Mesodermal cell (in vitro differentiated cells): ENCODE measurements at regions not wholly inside any gene's neighbourhood (a gene's known extent, or its start where the extent isn't known, plus 50 kb on each side); places are given as distances from the start of the nearest gene placed in this dataset.

Experiments used
- H3K27ac ChIP-seq: 2 replicates; pipeline ENCODE4 v1.7.0; 2013; ENCODE audit warnings: mild to moderate bottlenecking, low read depth, low read length, moderate library complexity; ENCODE audit not compliant: severe bottlenecking
- H3K36me3 ChIP-seq: 2 replicates; pipeline ENCODE4 v1.7.1; 2013; ENCODE audit warnings: mild to moderate bottlenecking, low read length, moderate library complexity; ENCODE audit not compliant: control insufficient read depth, insufficient read depth
- H3K4me1 ChIP-seq: one replicate; pipeline ENCODE4 v1.7.1; 2013; ENCODE audit warnings: mild to moderate bottlenecking, low read length; ENCODE audit not compliant: insufficient read depth, control insufficient read depth, poor library complexity, severe bottlenecking
- H3K4me3 ChIP-seq: 2 replicates; pipeline ENCODE4 v1.7.0; 2013; ENCODE audit warnings: low read length, control low read depth, mild to moderate bottlenecking; ENCODE audit not compliant: insufficient read depth, poor library complexity, severe bottlenecking; ENCODE audit errors: extremely low read depth
- H3K9me3 ChIP-seq: 2 replicates; pipeline ENCODE4 v1.7.1; 2013; ENCODE audit warnings: mild to moderate bottlenecking, low read length, moderate library complexity; ENCODE audit not compliant: control insufficient read depth
- WGBS, 2 experiments: methylation state at CpG; one replicate each; pipeline ENCODE4 v1.1.5; 2013; ENCODE audit warnings: missing lambda C conversion rate in 2 of 2; ENCODE audit not compliant: insufficient coverage in 2 of 2; 5-methylcytosine and 5-hydroxymethylcytosine counted together

- Histone ChIP-seq H3K4me3 (no peak overlapping the region), H3K36me3 (no peaks in the 10 kb centered on the region), H3K9me3 (no peaks in the 10 kb centered on the region), H3K27ac (no peak overlapping the region), H3K4me1 (no peaks in the 10 kb centered on the region)
- 89 to 96% methylated on average over 5 of the region's 5 CpGs for WGBS, 2 experiments
Measured at GRCh38 chr21:15278279-15278678, 213.5 kb upstream of the NRIP1 start.

GRCh38 chr21:15278851-15279250 is 214.1 kb upstream of the NRIP1 start:
- H3K4me1 ChIP-seq: no peaks in the 10 kb centered on the region
- no peaks in the 10 kb centered on the region for H3K36me3 ChIP-seq
- 100% methylated on average over 1 of the region's 4 CpGs; no CpG with 5 or more reads in 1 of the 2 experiments for WGBS, 2 experiments
- H3K27ac ChIP-seq: no peak overlapping the region
- no peaks in the 10 kb centered on the region for H3K9me3 ChIP-seq
- no peak overlapping the region for H3K4me3 ChIP-seq

GRCh38 chr21:15279482-15279881 is 214.7 kb upstream of the NRIP1 start:
- Histone ChIP-seq H3K4me1 (no peaks in the 10 kb centered on the region), H3K36me3 (no peaks in the 10 kb centered on the region), H3K4me3 (no peak overlapping the region), H3K27ac (no peak overlapping the region), H3K9me3 (no peaks in the 10 kb centered on the region)
- WGBS, 2 experiments: no CpG with 5 or more reads among the region's 1 CpG

- Histone ChIP-seq H3K4me1 (no peaks in the 10 kb centered on the region), H3K4me3 (no peak overlapping the region), H3K9me3 (no peaks in the 10 kb centered on the region), H3K27ac (no peak overlapping the region), H3K36me3 (no peaks in the 10 kb centered on the region)
- WGBS, 2 experiments: 71% methylated on average over 1 of the region's 3 CpGs; no CpG with 5 or more reads in 1 of the 2 experiments
Measured at GRCh38 chr21:15281714-15282113, 216.9 kb upstream of the NRIP1 start.

- H3K4me1 ChIP-seq: no peaks in the 10 kb centered on the region
- no peaks in the 10 kb centered on the region for H3K36me3 ChIP-seq
- H3K9me3 ChIP-seq: no peaks in the 10 kb centered on the region
- no CpG with 5 or more reads among the region's 1 CpG for WGBS, 2 experiments
- H3K4me3 ChIP-seq: no peak overlapping the region
- H3K27ac ChIP-seq: no peak overlapping the region
Measured at GRCh38 chr21:15282665-15283064, 217.9 kb upstream of the NRIP1 start.

GRCh38 chr21:15283138-15283537 is 218.3 kb upstream of the NRIP1 start:
- no peak overlapping the region for H3K4me3 ChIP-seq
- no peaks in the 10 kb centered on the region for H3K36me3 ChIP-seq
- H3K9me3 ChIP-seq: no peaks in the 10 kb centered on the region
- H3K27ac ChIP-seq: no peak overlapping the region
- H3K4me1 ChIP-seq: no peaks in the 10 kb centered on the region

GRCh38 chr21:15283789-15284188 is 219.0 kb upstream of the NRIP1 start:
- WGBS, 2 experiments: 100% methylated on average over 1 of the region's 2 CpGs
- H3K9me3 ChIP-seq: no peaks in the 10 kb centered on the region
- no peaks in the 10 kb centered on the region for H3K36me3 ChIP-seq
- no peak overlapping the region for H3K27ac ChIP-seq
- H3K4me3 ChIP-seq: no peak overlapping the region
- no peaks in the 10 kb centered on the region for H3K4me1 ChIP-seq

GRCh38 chr21:15285556-15285955 is 220.8 kb upstream of the NRIP1 start:
- H3K4me1 ChIP-seq: no peaks in the 10 kb centered on the region
- H3K36me3 ChIP-seq: no peaks in the 10 kb centered on the region
- 94% methylated on average over 2 of the region's 4 CpGs; no CpG with 5 or more reads in 1 of the 2 experiments for WGBS, 2 experiments
- no peak overlapping the region for H3K27ac ChIP-seq
- no peaks in the 10 kb centered on the region for H3K9me3 ChIP-seq
- no peak overlapping the region for H3K4me3 ChIP-seq

GRCh38 chr21:15289246-15289645 is 224.4 kb upstream of the NRIP1 start:
- H3K27ac ChIP-seq: no peak overlapping the region
- WGBS, 2 experiments: 94 to 98% methylated on average over 13 of the region's 13 CpGs
- H3K36me3 ChIP-seq: no peaks in the 10 kb centered on the region
- no peak overlapping the region for H3K4me3 ChIP-seq
- peaks cover 17% of the 10 kb centered on the region for H3K4me1 ChIP-seq
- no peaks in the 10 kb centered on the region for H3K9me3 ChIP-seq

GRCh38 chr21:15289896-15290841 is 225.4 kb upstream of the NRIP1 start:
- no peak overlapping the region for H3K27ac ChIP-seq

GRCh38 chr21:15291621-15292266 is 226.9 kb upstream of the NRIP1 start:
- peaks cover 17% of the 10 kb centered on the region for H3K4me1 ChIP-seq
- 97 to 98% methylated on average over 4 of the region's 4 CpGs for WGBS, 2 experiments
- H3K27ac ChIP-seq: peak overlapping the region; percentile 95
- H3K4me3 ChIP-seq: no peak overlapping the region
- no peaks in the 10 kb centered on the region for H3K36me3 ChIP-seq
- H3K9me3 ChIP-seq: no peaks in the 10 kb centered on the region

More at GRCh38 chr21:15289896-15290841, 225.4 kb upstream of the NRIP1 start:
- no peaks in the 10 kb centered on the region for H3K36me3 ChIP-seq
- 84% methylated on average over 27 to 30 of the region's 31 CpGs for WGBS, 2 experiments
- H3K4me1 ChIP-seq: peaks cover 17% of the 10 kb centered on the region
- H3K4me3 ChIP-seq: no peak overlapping the region
- H3K9me3 ChIP-seq: no peaks in the 10 kb centered on the region
